H1 (cell line): ENCODE measurements at regions not wholly inside any gene's neighbourhood (a gene's known extent, or its start where the extent isn't known, plus 50 kb on each side); places are given as distances from the start of the nearest gene placed in this dataset.

Experiments used
- CTCF ChIA-PET: fragments of 300-600 bp; sonication (Branson Sonifier 250); formaldehyde crosslinking; loops from one replicate; lab custom pipeline; 2021; ENCODE audit not compliant: partially characterized antibody; lab: Charles Lee
- POLR2A ChIA-PET: fragments of 300-600 bp; sonication (Branson Sonifier 250); formaldehyde crosslinking; loops from one replicate; lab custom pipeline; 2021; ENCODE audit warnings: inconsistent platforms; ENCODE audit not compliant: partially characterized antibody; lab: Charles Lee
- DNase-seq, 2 experiments: peaks; one replicate each; pipeline versions ENCODE4 v3.0.0 to v3.0.0-alpha.2; 2010 to 2022; ENCODE audit warnings: low spot score in 2 of 2, low read depth in 1 of 2, mixed read lengths in 1 of 2
- FAIRE-seq: peaks from 2 replicates; lab custom pipeline; 2011; peaks lifted over from hg19 to GRCh38; lab: Jason Lieb, UNC
- H2AFZ ChIP-seq: 2 replicates; pipeline ENCODE4 v1.8.1; 2012; ENCODE audit warnings: low read length, inconsistent platforms
- H2AK5ac ChIP-seq: 2 replicates; pipeline ENCODE4 v1.6.1; 2013; ENCODE audit warnings: low read depth, low read length
- H2BK120ac ChIP-seq: replicated peaks from 2 replicates; pipeline ENCODE3; 2013; ENCODE audit warnings: low read depth, low read length, inconsistent platforms
- H2BK12ac ChIP-seq: 2 replicates; pipeline ENCODE4 v1.6.1; 2013; ENCODE audit warnings: low read depth, low read length
- H2BK15ac ChIP-seq: 2 replicates; pipeline ENCODE4 v1.6.1; 2013; ENCODE audit warnings: low read length
- H2BK20ac ChIP-seq: 2 replicates; pipeline ENCODE4 v1.6.1; 2013; ENCODE audit warnings: low read length
- H2BK5ac ChIP-seq: 2 replicates; pipeline ENCODE4 v1.6.1; 2013; ENCODE audit warnings: low read depth, low read length
- H3K14ac ChIP-seq: 2 replicates; pipeline ENCODE4 v1.6.1; 2013; ENCODE audit warnings: inconsistent platforms; ENCODE audit not compliant: insufficient read length
- H3K18ac ChIP-seq: 2 replicates; pipeline ENCODE4 v1.6.1; 2013; ENCODE audit warnings: low read length; ENCODE audit errors: extremely low read depth
- H3K23ac ChIP-seq: 2 replicates; pipeline ENCODE4 v1.6.1; 2013; ENCODE audit warnings: inconsistent platforms; ENCODE audit not compliant: insufficient read length
- H3K23me2 ChIP-seq: 2 replicates; pipeline ENCODE4 v1.6.1; 2013; ENCODE audit warnings: low read depth, low read length
- H3K27ac ChIP-seq: 2 replicates; pipeline ENCODE4 v1.6.1; 2011; ENCODE audit warnings: low read depth, low read length, inconsistent platforms
- H3K27me3 ChIP-seq, 4 experiments: replicated peaks in 1 of 4; 1 replicate in 1 of 4; 2 replicates in 3 of 4; pipeline versions ENCODE4 v1.6.1 to v1.8.1; 2011 to 2013; ENCODE audit warnings: low read length in 3 of 4, mild to moderate bottlenecking in 3 of 4, inconsistent platforms in 2 of 4, mixed read lengths in 2 of 4, moderate library complexity in 1 of 4; ENCODE audit not compliant: control insufficient read depth in 3 of 4, insufficient read depth in 3 of 4; ENCODE audit errors: extremely low read depth in 1 of 4
- H3K36me3 ChIP-seq, 4 experiments: 2 replicates each; pipeline versions ENCODE4 v1.6.1 to v1.8.1; 2011 to 2013; ENCODE audit warnings: mild to moderate bottlenecking in 4 of 4, low read length in 3 of 4, moderate library complexity in 2 of 4, control low read depth in 1 of 4, inconsistent platforms in 1 of 4; ENCODE audit not compliant: insufficient read depth in 4 of 4, control insufficient read depth in 2 of 4
- H3K4ac ChIP-seq: replicated peaks from 2 replicates; pipeline ENCODE3; 2013; ENCODE audit warnings: low read length, low read depth, mixed read lengths, inconsistent platforms; ENCODE audit not compliant: insufficient read length
- H3K4me1 ChIP-seq, 4 experiments: replicated peaks in 1 of 4; 1 replicate in 1 of 4; 2 replicates in 3 of 4; pipeline versions ENCODE4 v1.6.1 to v1.8.1; 2011 to 2013; ENCODE audit warnings: low read length in 3 of 4, inconsistent platforms in 2 of 4, mixed read lengths in 1 of 4; ENCODE audit not compliant: insufficient read depth in 4 of 4, control insufficient read depth in 3 of 4
- H3K4me2 ChIP-seq, 2 experiments: 2 replicates each; pipeline versions ENCODE4 v1.6.1 to v1.8.1; 2011 to 2013; ENCODE audit warnings: low read depth in 2 of 2, low read length in 2 of 2, control low read depth in 1 of 2, inconsistent platforms in 1 of 2, mild to moderate bottlenecking in 1 of 2; ENCODE audit not compliant: insufficient read depth in 1 of 2
- H3K4me3 ChIP-seq, 4 experiments: fragments of 200-600, 300-600 bp in 1 of 4; sonication (generic), shearing (Covaris generic), sonication (Bioruptor Twin) in 1 of 4; 2 replicates each; pipeline versions ENCODE4 v1.5.1 to v1.8.1; 2011 to 2016; ENCODE audit warnings: low read length in 4 of 4, low read depth in 3 of 4, control low read depth in 2 of 4, inconsistent platforms in 2 of 4, mild to moderate bottlenecking in 2 of 4, mixed read lengths in 1 of 4, moderate library complexity in 1 of 4; ENCODE audit not compliant: insufficient read depth in 2 of 4; ENCODE audit errors: extremely low read depth in 1 of 4
- H3K56ac ChIP-seq: replicated peaks from 2 replicates; pipeline ENCODE3; 2013; ENCODE audit warnings: low read depth, mild to moderate bottlenecking, mixed read lengths, low read length, inconsistent platforms; ENCODE audit not compliant: insufficient read length
- H3K79me1 ChIP-seq: 2 replicates; pipeline ENCODE4 v1.6.1; 2013; ENCODE audit warnings: low read depth, low read length, control low read depth
- H3K79me2 ChIP-seq, 2 experiments: 2 replicates each; pipeline versions ENCODE4 v1.6.1 to v1.8.1; 2012 to 2013; ENCODE audit warnings: low read length in 2 of 2, mild to moderate bottlenecking in 2 of 2, inconsistent platforms in 1 of 2; ENCODE audit not compliant: insufficient read depth in 2 of 2, control insufficient read depth in 1 of 2
- H3K9ac ChIP-seq, 4 experiments: replicated peaks in 1 of 4; 1 replicate in 1 of 4; 2 replicates in 3 of 4; pipeline versions ENCODE4 v1.6.1 to v1.8.1; 2011 to 2013; ENCODE audit warnings: low read depth in 3 of 4, low read length in 3 of 4, control low read depth in 2 of 4, mild to moderate bottlenecking in 2 of 4, moderate library complexity in 2 of 4, inconsistent platforms in 1 of 4; ENCODE audit errors: extremely low read depth in 1 of 4
- H3K9me3 ChIP-seq, 2 experiments: 2 replicates each; pipeline versions ENCODE4 v1.6.1 to v1.8.1; 2012 to 2013; ENCODE audit warnings: mild to moderate bottlenecking in 2 of 2, moderate library complexity in 2 of 2, control low read depth in 1 of 2, inconsistent platforms in 1 of 2, low read depth in 1 of 2, low read length in 1 of 2, mixed read lengths in 1 of 2; ENCODE audit not compliant: insufficient read depth in 2 of 2
- H4K20me1 ChIP-seq, 2 experiments: replicated peaks in 1 of 2; 2 replicates each; pipeline versions ENCODE3 to v1.8.1; 2011 to 2013; ENCODE audit warnings: inconsistent platforms in 2 of 2, low read length in 2 of 2, mild to moderate bottlenecking in 1 of 2; ENCODE audit not compliant: insufficient read depth in 2 of 2, control insufficient read depth in 1 of 2
- H4K5ac ChIP-seq: 2 replicates; pipeline ENCODE4 v1.6.1; 2013; ENCODE audit warnings: low read length, low read depth, mixed read lengths, inconsistent platforms; ENCODE audit not compliant: insufficient read length
- H4K8ac ChIP-seq: 2 replicates; pipeline ENCODE4 v1.8.0; 2013; ENCODE audit warnings: mild to moderate bottlenecking, moderate library complexity, low read length, inconsistent platforms; ENCODE audit not compliant: insufficient read depth; ENCODE audit errors: extremely low read depth
- H4K91ac ChIP-seq: replicated peaks from 2 replicates; pipeline ENCODE3; 2013; ENCODE audit warnings: low read length, mixed read lengths, inconsistent platforms; ENCODE audit not compliant: insufficient read length
- CBX8 ChIP-seq: fragments of 300-800, 300-1000 bp; sonication (generic); IDR thresholded peaks from 2 replicates; pipeline ENCODE4 v1.7.1; 2016; ENCODE audit warnings: low read depth, low read length, borderline replicate concordance
- EP300 ChIP-seq, 2 experiments: IDR thresholded peaks; 1 replicate in 1 of 2; 2 replicates in 1 of 2; pipeline ENCODE4 v1.6.1; 2011 to 2012; ENCODE audit warnings: low read depth in 2 of 2, low read length in 2 of 2, mild to moderate bottlenecking in 2 of 2, borderline replicate concordance in 1 of 2, inconsistent platforms in 1 of 2, moderate library complexity in 1 of 2
- FOSL1 ChIP-seq: IDR thresholded peaks from 2 replicates; pipeline ENCODE4 v1.6.1; 2011; ENCODE audit warnings: mild to moderate bottlenecking, low read depth, low read length, moderate library complexity; ENCODE audit not compliant: insufficient read depth
- JUN ChIP-seq: IDR thresholded peaks from 2 replicates; pipeline ENCODE4 v1.6.1; 2011; ENCODE audit warnings: low read depth, mild to moderate bottlenecking, improper control_type of control experiment, low read length
- POLR2A ChIP-seq, 2 experiments: IDR thresholded peaks; 1 replicate in 1 of 2; 2 replicates in 1 of 2; pipeline ENCODE4 v1.6.1; 2011; ENCODE audit warnings: low read depth in 2 of 2, low read length in 2 of 2, mild to moderate bottlenecking in 2 of 2; ENCODE audit errors: control extremely low read depth in 1 of 2
- RAD21 ChIP-seq, 2 experiments: IDR thresholded peaks in 1 of 2; conservative IDR thresholded peaks in 1 of 2; 2 replicates each; pipeline ENCODE4 v1.6.1; 2011; ENCODE audit warnings: low read depth in 2 of 2, low read length in 2 of 2, improper control_type of control experiment in 1 of 2, inconsistent platforms in 1 of 2, mild to moderate bottlenecking in 1 of 2, moderate library complexity in 1 of 2
- RNF2 ChIP-seq: fragments of 200-900, 300-1000 bp; sonication (generic); IDR thresholded peaks from 2 replicates; pipeline ENCODE4 v1.7.1; 2016; ENCODE audit warnings: borderline replicate concordance, low read depth, mild to moderate bottlenecking, antibody characterized with exemption, low read length; ENCODE audit not compliant: poor library complexity, severe bottlenecking; ENCODE audit errors: missing control alignments
- TCF12 ChIP-seq: IDR thresholded peaks from 2 replicates; pipeline ENCODE4 v1.6.1; 2011; ENCODE audit warnings: low read depth, mild to moderate bottlenecking, low read length
- WGBS, 2 experiments: shearing (Covaris generic) in 1 of 2; methylation state at CpG; one replicate each; pipeline versions ENCODE4 v1.1.6 to v1.1.7; 2013 to 2015; ENCODE audit warnings: low lambda C conversion rate in 2 of 2, mixed read lengths in 2 of 2, inconsistent platforms in 1 of 2, low coverage in 1 of 2, missing lambda C conversion rate in 1 of 2; ENCODE audit not compliant: insufficient replicate concordance in 2 of 2, insufficient coverage in 1 of 2, insufficient read length in 1 of 2; ENCODE audit errors: extremely low coverage in 1 of 2, missing lambda C conversion rate in 1 of 2; 5-methylcytosine and 5-hydroxymethylcytosine counted together

DNA sequence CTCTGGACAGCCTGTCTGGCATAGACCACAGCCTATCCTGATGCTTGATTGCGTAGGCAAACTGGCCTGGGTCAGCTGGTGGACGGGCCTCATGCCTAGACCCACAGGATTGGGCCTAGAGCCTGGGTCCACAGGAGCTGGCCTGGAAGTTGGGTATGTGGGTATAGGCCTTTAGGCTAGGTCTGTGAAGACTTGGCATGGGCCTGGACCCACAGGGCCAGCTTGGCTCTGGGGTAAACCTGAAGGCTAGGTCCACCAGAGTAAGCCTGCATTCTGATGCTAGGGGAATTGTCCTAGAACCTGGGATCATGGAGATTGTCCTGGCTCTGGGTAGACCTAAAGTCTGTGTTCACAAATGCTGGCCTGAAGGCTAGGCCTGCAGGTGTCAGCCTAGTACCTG lies 1293.7 kb downstream of the CNTNAP5 start:
- no peaks in the 10 kb centered on the region for H3K79me1 ChIP-seq
- POLR2A ChIA-PET: no interaction called here
- 94% methylated on average over 2 of the region's 2 CpGs; no CpG with 5 or more reads in 1 of the 2 experiments for WGBS, 2 experiments
- H2BK20ac ChIP-seq: no peak overlapping the region
- no peak overlapping the region for H3K9ac ChIP-seq
- no peak overlapping the region for H2BK5ac ChIP-seq
- no peak overlapping the region for H3K4me2 ChIP-seq
- no peak overlapping the region for H3K14ac ChIP-seq
- H3K9me3 ChIP-seq: no peaks in the 10 kb centered on the region
- no peak overlapping the region for H3K4me3 ChIP-seq
- H4K8ac ChIP-seq: no peak overlapping the region
- no peak overlapping the region for H3K4ac ChIP-seq
- no peak overlapping the region for H2AK5ac ChIP-seq
- no peaks in the 10 kb centered on the region for H4K20me1 ChIP-seq
- no peaks in the 10 kb centered on the region for H3K36me3 ChIP-seq
- H2BK12ac ChIP-seq: no peak overlapping the region
- CTCF ChIA-PET: no interaction called here
- no peaks in the 10 kb centered on the region for H3K4me1 ChIP-seq
- TF ChIP-seq TCF12 (no peak), CBX8 (no peak), JUN (no peak), POLR2A (IDR thresholded peaks at IDR 0.05; ENCODE audit: control extremely low read depth in 1 of 2, low read depth in 2 of 2, low read length in 2 of 2) (no peak), EP300 (IDR thresholded peaks at IDR 0.05; ENCODE audit: borderline replicate concordance in 1 of 2, low read depth in 2 of 2, low read length in 2 of 2) (no peak), RNF2 (no peak), RAD21 (IDR thresholded peaks at IDR 0.05 in 1 of 2, conservative IDR thresholded peaks at IDR 0.05 in 1 of 2; ENCODE audit: low read depth in 2 of 2, low read length in 2 of 2) (peak in 1 of 2 experiments; percentile 9; a peak in 1 of 4 replicates), FOSL1 (no peak)
- H2BK15ac ChIP-seq: no peak overlapping the region
- no peak overlapping the region for H3K18ac ChIP-seq
- H2AFZ ChIP-seq: no peak overlapping the region
- DNase-seq: no peak
- H3K23ac ChIP-seq: no peak overlapping the region
- H3K56ac ChIP-seq: no peak overlapping the region
- no peak overlapping the region for H2BK120ac ChIP-seq
- H3K23me2 ChIP-seq: no peaks in the 10 kb centered on the region
- H3K79me2 ChIP-seq: no peaks in the 10 kb centered on the region
- no peak for FAIRE-seq
- H3K27ac ChIP-seq: no peak overlapping the region
- H4K5ac ChIP-seq: no peak overlapping the region
- H3K27me3 ChIP-seq: no peaks in the 10 kb centered on the region
- H4K91ac ChIP-seq: no peak overlapping the region
